WTC11 (cell line): ENCODE measurements at regions not wholly inside any gene's neighbourhood (a gene's known extent, or its start where the extent isn't known, plus 50 kb on each side); places are given as distances from the start of the nearest gene placed in this dataset.

Source experiments
- ATAC-seq: fragments of 200-7000 bp; cut with Tn5 transposase; 2 replicates; pipeline ENCODE4 v1.10.0; 2021; ENCODE audit warnings: mild to moderate bottlenecking, moderate library complexity
- CTCF ChIA-PET: fragments of 300-600 bp; sonication (Branson Sonifier 250); formaldehyde crosslinking; loops from one replicate; lab custom pipeline; 2021; ENCODE audit warnings: antibody characterized with exemption; lab: Charles Lee
- POLR2A ChIA-PET: fragments of 350-600 bp; sonication (Branson Sonifier 250); formaldehyde crosslinking; loops from one replicate; lab custom pipeline; 2021; ENCODE audit warnings: antibody characterized with exemption; lab: Charles Lee
- DNase-seq: peaks from one replicate; pipeline ENCODE4 v3.0.0; 2021; ENCODE audit warnings: low spot score
- H3K27ac Mint-ChIP-seq: 2 replicates; pipeline ENCODE4 v1.8.0; 2021; ENCODE audit warnings: mixed read lengths
- H3K27me3 Mint-ChIP-seq: 2 replicates; pipeline ENCODE4 v1.8.0; 2021; ENCODE audit warnings: low read depth, mild to moderate bottlenecking, moderate library complexity, mixed read lengths
- H3K36me3 Mint-ChIP-seq: 2 replicates; pipeline ENCODE4 v1.8.0; 2021; ENCODE audit warnings: mixed read lengths
- H3K4me1 Mint-ChIP-seq: 2 replicates; pipeline ENCODE4 v1.8.0; 2022; ENCODE audit warnings: mixed read lengths
- H3K4me3 Mint-ChIP-seq: 2 replicates; pipeline ENCODE4 v1.8.0; 2021; ENCODE audit warnings: mild to moderate bottlenecking, moderate library complexity, mixed read lengths
- H3K9me3 Mint-ChIP-seq: 2 replicates; pipeline ENCODE4 v1.8.0; 2021; ENCODE audit warnings: mixed read lengths
- AFF4 ChIP-seq: sonication (generic); formaldehyde crosslinking; IDR thresholded peaks from 2 replicates; pipeline ENCODE4 v1.8.1; 2023; ENCODE audit warnings: mild to moderate bottlenecking, missing genetic modification reagents, borderline replicate concordance
- CREB1 ChIP-seq: sonication (generic); formaldehyde crosslinking; IDR thresholded peaks from 2 replicates; pipeline ENCODE4 v1.8.0; 2023; ENCODE audit warnings: mild to moderate bottlenecking, missing genetic modification reagents
- CREM ChIP-seq: sonication (generic); formaldehyde crosslinking; IDR thresholded peaks from 2 replicates; pipeline ENCODE4 v1.8.1; 2022; ENCODE audit warnings: mild to moderate bottlenecking, missing genetic modification reagents, moderate library complexity
- EMX1 ChIP-seq: fragments of 250-450 bp; sonication (Bioruptor Pico); IDR thresholded peaks from 2 replicates; pipeline ENCODE4 v1.8.0; 2021; ENCODE audit warnings: mild to moderate bottlenecking
- ERG ChIP-seq: fragments of 250-450 bp; sonication (Bioruptor Pico); IDR thresholded peaks from 2 replicates; pipeline ENCODE4 v1.8.0; 2021; ENCODE audit warnings: mild to moderate bottlenecking
- ETV6 ChIP-seq: sonication (generic); formaldehyde crosslinking; IDR thresholded peaks from 2 replicates; pipeline ENCODE4 v1.8.1; 2022; ENCODE audit warnings: mild to moderate bottlenecking, missing genetic modification reagents
- FOXJ3 ChIP-seq: sonication (generic); formaldehyde crosslinking; IDR thresholded peaks from 2 replicates; pipeline ENCODE4 v1.9.0; 2021; ENCODE audit warnings: missing genetic modification reagents, mild to moderate bottlenecking, borderline replicate concordance
- FOXK1 ChIP-seq: sonication (generic); formaldehyde crosslinking; IDR thresholded peaks from 2 replicates; pipeline ENCODE4 v1.8.0; 2022; ENCODE audit warnings: mild to moderate bottlenecking, moderate library complexity, missing genetic modification reagents
- FOXP1 ChIP-seq: sonication (generic); formaldehyde crosslinking; IDR thresholded peaks from 2 replicates; pipeline ENCODE4 v1.8.0; 2022; ENCODE audit warnings: missing genetic modification reagents, mild to moderate bottlenecking, moderate library complexity, borderline replicate concordance
- GRHL2 ChIP-seq: fragments of 250-450 bp; sonication (Bioruptor Pico); IDR thresholded peaks from 2 replicates; pipeline ENCODE4 v1.8.0; 2022; ENCODE audit warnings: mild to moderate bottlenecking, moderate library complexity; ENCODE audit not compliant: insufficient replicate concordance, severe bottlenecking
- KAT7 ChIP-seq: sonication (generic); formaldehyde crosslinking; IDR thresholded peaks from 2 replicates; pipeline ENCODE4 v1.8.1; 2023; ENCODE audit warnings: missing genetic modification reagents, mild to moderate bottlenecking, borderline replicate concordance
- NR1H2 ChIP-seq: sonication (generic); formaldehyde crosslinking; IDR thresholded peaks from 2 replicates; pipeline ENCODE4 v1.9.0; 2021; ENCODE audit warnings: mild to moderate bottlenecking, moderate library complexity, missing genetic modification reagents
- NR3C1 ChIP-seq: sonication (generic); formaldehyde crosslinking; conservative IDR thresholded peaks from 2 replicates; pipeline ENCODE4 v1.8.1; 2023; ENCODE audit warnings: low read depth, mild to moderate bottlenecking, missing genetic modification reagents
- RORB ChIP-seq: fragments of 250-450 bp; sonication (Bioruptor Pico); IDR thresholded peaks from 2 replicates; pipeline ENCODE4 v1.9.0; 2021; ENCODE audit warnings: mild to moderate bottlenecking
- SMAD3 ChIP-seq: sonication (generic); formaldehyde crosslinking; IDR thresholded peaks from 2 replicates; pipeline ENCODE4 v1.8.0; 2022; ENCODE audit warnings: missing genetic modification reagents, mild to moderate bottlenecking, borderline replicate concordance
- SMAD4 ChIP-seq: sonication (generic); formaldehyde crosslinking; IDR thresholded peaks from 2 replicates; pipeline ENCODE4 v1.8.0; 2022; ENCODE audit warnings: mild to moderate bottlenecking, missing genetic modification reagents
- SP1 ChIP-seq: sonication (generic); formaldehyde crosslinking; conservative IDR thresholded peaks from 2 replicates; pipeline ENCODE4 v1.8.1; 2022; ENCODE audit warnings: missing genetic modification reagents
- STAT6 ChIP-seq: sonication (generic); formaldehyde crosslinking; conservative IDR thresholded peaks from 2 replicates; pipeline ENCODE4 v1.8.1; 2023; ENCODE audit warnings: mild to moderate bottlenecking, low read depth, missing genetic modification reagents, moderate library complexity
- USF2 ChIP-seq: sonication (generic); formaldehyde crosslinking; IDR thresholded peaks from 2 replicates; pipeline ENCODE4 v1.8.1; 2023; ENCODE audit warnings: mild to moderate bottlenecking, missing genetic modification reagents, moderate library complexity
- ZBTB43 ChIP-seq: sonication (generic); formaldehyde crosslinking; IDR thresholded peaks from 2 replicates; pipeline ENCODE4 v1.8.1; 2023; ENCODE audit warnings: mild to moderate bottlenecking, missing genetic modification reagents
- ZNF281 ChIP-seq: sonication (generic); formaldehyde crosslinking; IDR thresholded peaks from 2 replicates; pipeline ENCODE4 v1.8.0; 2023; ENCODE audit warnings: mild to moderate bottlenecking, missing genetic modification reagents
- ZNF396 ChIP-seq: fragments of 250-450 bp; sonication (Bioruptor Pico); IDR thresholded peaks from 2 replicates; pipeline ENCODE4 v1.8.0; 2021; ENCODE audit warnings: mild to moderate bottlenecking, moderate library complexity, borderline replicate concordance
- ZNF671 ChIP-seq: fragments of 250-450 bp; sonication (Bioruptor Pico); IDR thresholded peaks from 2 replicates; pipeline ENCODE4 v1.8.0; 2021; ENCODE audit warnings: mild to moderate bottlenecking

- DNase-seq (no peak), ATAC-seq (no peak)
- Mint-ChIP-seq H3K4me1 (no peaks in the 10 kb centered on the region), H3K27ac (no peak overlapping the region), H3K36me3 (peaks cover 9% of the 10 kb centered on the region), H3K4me3 (no peak overlapping the region), H3K9me3 (peaks cover 14% of the 10 kb centered on the region), H3K27me3 (no peaks in the 10 kb centered on the region)
- ChIA-PET POLR2A (no interaction called here), CTCF (no interaction called here)
- TF ChIP-seq SMAD4 (CRISPR knock-in tag), result no peak
- no peak for TF ChIP-seq ZNF396 (CRISPR knock-in tag)
- no peak for TF ChIP-seq NR1H2
- TF ChIP-seq FOXP1 (CRISPR knock-in tag), result no peak
- TF ChIP-seq KAT7 (CRISPR knock-in tag), result no peak
- no peak for TF ChIP-seq GRHL2 (CRISPR knock-in tag)
- TF ChIP-seq EMX1 (CRISPR knock-in tag), result no peak
- no peak for TF ChIP-seq ERG (CRISPR knock-in tag)
- TF ChIP-seq CREB1 (CRISPR knock-in tag), result no peak
- no peak for TF ChIP-seq SP1 (CRISPR knock-in tag)
- TF ChIP-seq STAT6 (CRISPR knock-in tag), result no peak
- no peak for TF ChIP-seq ETV6 (CRISPR knock-in tag)
- no peak for TF ChIP-seq CREM (CRISPR knock-in tag)
- no peak for TF ChIP-seq NR3C1 (CRISPR knock-in tag)
- no peak for TF ChIP-seq SMAD3 (CRISPR knock-in tag)
- no peak for TF ChIP-seq ZNF281 (CRISPR knock-in tag)
- no peak for TF ChIP-seq FOXK1 (CRISPR knock-in tag)
These were observed 388.7 kb upstream of the MGMT start for GRCh38 chr10:129078346-129078745.

GRCh38 chr10:129078746-129079145 lies 388.3 kb upstream of the MGMT start:
- H3K4me1 Mint-ChIP-seq, result no peaks in the 10 kb centered on the region
- H3K4me3 Mint-ChIP-seq, result no peak overlapping the region
- H3K27ac Mint-ChIP-seq, result no peak overlapping the region
- ChIA-PET POLR2A (no interaction called here), CTCF (no interaction called here)
- peaks cover 16% of the 10 kb centered on the region for H3K9me3 Mint-ChIP-seq
- no peak for ATAC-seq
- no peaks in the 10 kb centered on the region for H3K27me3 Mint-ChIP-seq
- DNase-seq, result no peak
- peaks cover 9% of the 10 kb centered on the region for H3K36me3 Mint-ChIP-seq
- TF ChIP-seq AFF4 (CRISPR knock-in tag) (no peak), KAT7 (CRISPR knock-in tag) (no peak), USF2 (no peak), ZBTB43 (no peak), RORB (CRISPR knock-in tag) (no peak), CREM (CRISPR knock-in tag) (no peak), SMAD3 (CRISPR knock-in tag) (no peak), SMAD4 (CRISPR knock-in tag) (no peak), FOXJ3 (no peak), ZNF671 (CRISPR knock-in tag) (no peak)
